Breast epithelium (tissue), 3 donors: ENCODE measurements at regions not wholly inside any gene's neighbourhood (a gene's known extent, or its start where the extent isn't known, plus 50 kb on each side); places are given as distances from the start of the nearest gene placed in this dataset.

Experiments
- POLR2A ChIP-seq: fragments of 450-650 bp; IDR thresholded peaks from one replicate; pipeline ENCODE4 v1.6.1; 2016; ENCODE audit warnings: antibody characterized with exemption, mild to moderate bottlenecking, moderate library complexity
- TF ChIP-seq, protein P1 (sequence below), 3 donors: fragments of 450-650 bp; IDR thresholded peaks; one replicate each; pipeline ENCODE4 v1.5.1; 2016 to 2017; ENCODE audit warnings: antibody characterized with exemption in 3 of 3, mild to moderate bottlenecking in 3 of 3, moderate library complexity in 3 of 3

DNA sequence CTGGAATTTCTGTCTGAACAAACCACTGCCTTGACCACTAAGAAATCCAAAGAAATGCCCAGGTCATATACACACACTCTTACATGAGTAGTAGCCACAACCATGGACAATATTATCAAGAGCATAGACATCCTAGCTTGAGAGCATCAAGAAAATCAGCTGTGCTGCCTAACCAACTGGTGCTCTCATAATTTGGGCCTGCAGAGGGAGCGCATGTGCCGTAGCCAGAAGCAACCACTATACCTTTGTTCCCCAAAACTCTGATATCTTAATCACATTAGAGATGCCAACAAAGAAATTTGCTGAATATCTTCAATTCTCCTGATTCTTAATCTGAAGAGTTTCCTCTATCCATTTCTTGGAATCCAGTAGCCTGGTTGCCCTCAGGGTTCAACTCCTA is 163.6 kb downstream of the ZNF674 start:
- no peak for TF ChIP-seq POLR2A
- TF ChIP-seq, protein P1, sequence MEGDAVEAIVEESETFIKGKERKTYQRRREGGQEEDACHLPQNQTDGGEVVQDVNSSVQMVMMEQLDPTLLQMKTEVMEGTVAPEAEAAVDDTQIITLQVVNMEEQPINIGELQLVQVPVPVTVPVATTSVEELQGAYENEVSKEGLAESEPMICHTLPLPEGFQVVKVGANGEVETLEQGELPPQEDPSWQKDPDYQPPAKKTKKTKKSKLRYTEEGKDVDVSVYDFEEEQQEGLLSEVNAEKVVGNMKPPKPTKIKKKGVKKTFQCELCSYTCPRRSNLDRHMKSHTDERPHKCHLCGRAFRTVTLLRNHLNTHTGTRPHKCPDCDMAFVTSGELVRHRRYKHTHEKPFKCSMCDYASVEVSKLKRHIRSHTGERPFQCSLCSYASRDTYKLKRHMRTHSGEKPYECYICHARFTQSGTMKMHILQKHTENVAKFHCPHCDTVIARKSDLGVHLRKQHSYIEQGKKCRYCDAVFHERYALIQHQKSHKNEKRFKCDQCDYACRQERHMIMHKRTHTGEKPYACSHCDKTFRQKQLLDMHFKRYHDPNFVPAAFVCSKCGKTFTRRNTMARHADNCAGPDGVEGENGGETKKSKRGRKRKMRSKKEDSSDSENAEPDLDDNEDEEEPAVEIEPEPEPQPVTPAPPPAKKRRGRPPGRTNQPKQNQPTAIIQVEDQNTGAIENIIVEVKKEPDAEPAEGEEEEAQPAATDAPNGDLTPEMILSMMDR (IDR thresholded peaks at IDR 0.05) = no peak
